ENCODE measurements at regions not wholly inside any gene's neighbourhood (a gene's known extent, or its start where the extent isn't known, plus 50 kb on each side); places are given as distances from the start of the nearest gene placed in this dataset.

GRCh38 chr10:2831509-2831908 is 235.8 kb upstream of the PFKP start:
- H3K36me3 ChIP-seq, result no peaks in the 10 kb centered on the region
- H3K4me1 ChIP-seq, result peaks cover 0 to 14% (median 7%) of the 10 kb centered on the region in 3 donors
- TF ChIP-seq POLR2A (IDR thresholded peaks at IDR 0.05) (no peak), EP300 (IDR thresholded peaks at IDR 0.05) (no peak), CTCF (IDR thresholded peaks at IDR 0.05) (no peak)
- H3K4me3 ChIP-seq, result no peak overlapping the region
- peaks cover 0 to 7% (median 0%) of the 10 kb centered on the region in 3 donors for H3K9me3 ChIP-seq
- WGBS, 2 donors (ENCODE audit: low coverage in 1 of 2), result 79 to 100% methylated on average over 2 to 7 of the region's 7 CpGs
- H3K27ac ChIP-seq, result no peak overlapping the region
- peaks cover 9% of the 10 kb centered on the region for H3K27me3 ChIP-seq
- no peak for ATAC-seq

- H3K4me3 ChIP-seq, result no peak overlapping the region
- no peak overlapping the region for H3K27ac ChIP-seq
- H3K9me3 ChIP-seq, result peaks cover 0 to 7% (median 0%) of the 10 kb centered on the region in 3 donors
- no peak for TF ChIP-seq POLR2A (IDR thresholded peaks at IDR 0.05)
- TF ChIP-seq POLR2AphosphoS5 (IDR thresholded peaks at IDR 0.05), result no peak
- TF ChIP-seq EP300 (IDR thresholded peaks at IDR 0.05), result no peak
- TF ChIP-seq CTCF (IDR thresholded peaks at IDR 0.05), result no peak
- peaks cover 9% of the 10 kb centered on the region for H3K27me3 ChIP-seq
- no peak for ATAC-seq
- no peaks in the 10 kb centered on the region for H3K36me3 ChIP-seq
- WGBS, 2 donors (ENCODE audit: low coverage in 1 of 2), result 78 to 89% methylated on average over 4 to 11 of the region's 14 CpGs
- H3K4me1 ChIP-seq, result peaks cover 0 to 7% (median 0%) of the 10 kb centered on the region in 3 donors
Observed at GRCh38 chr10:2828741-2829140, 238.6 kb upstream of the PFKP start.

GRCh38 chr10:2826675-2827074 is 240.7 kb upstream of the PFKP start:
- H3K4me3 ChIP-seq, result no peak overlapping the region
- H3K9me3 ChIP-seq, result peaks cover 0 to 7% (median 0%) of the 10 kb centered on the region in 3 donors
- no peaks in the 10 kb centered on the region for H3K36me3 ChIP-seq
- 43 to 75% methylated on average over 2 of the region's 2 CpGs for WGBS, 2 donors (ENCODE audit: low coverage in 1 of 2)
- H3K4me1 ChIP-seq, result no peaks in the 10 kb centered on the region
- ATAC-seq, result no peak
- H3K27ac ChIP-seq, result no peak overlapping the region
- TF ChIP-seq EP300 (IDR thresholded peaks at IDR 0.05) (no peak), POLR2A (IDR thresholded peaks at IDR 0.05) (no peak), POLR2AphosphoS5 (IDR thresholded peaks at IDR 0.05) (no peak), CTCF (IDR thresholded peaks at IDR 0.05) (no peak)
- peaks cover 9% of the 10 kb centered on the region for H3K27me3 ChIP-seq

GRCh38 chr10:2825841-2826240 is 241.5 kb upstream of the PFKP start:
- Histone ChIP-seq H3K4me3 (no peak overlapping the region), H3K9me3 (peaks cover 0 to 7% (median 0%) of the 10 kb centered on the region in 3 donors), H3K36me3 (no peaks in the 10 kb centered on the region), H3K27ac (no peak overlapping the region), H3K4me1 (no peaks in the 10 kb centered on the region), H3K27me3 (peaks cover 9% of the 10 kb centered on the region)
- no peak for ATAC-seq
- TF ChIP-seq CTCF (IDR thresholded peaks at IDR 0.05) (no peak), POLR2A (IDR thresholded peaks at IDR 0.05) (no peak), POLR2AphosphoS5 (IDR thresholded peaks at IDR 0.05) (no peak), EP300 (IDR thresholded peaks at IDR 0.05) (no peak)
- 90 to 100% methylated on average over 1 to 4 of the region's 4 CpGs for WGBS, 2 donors (ENCODE audit: low coverage in 1 of 2)

GRCh38 chr10:2817940-2818636 is 249.3 kb upstream of the PFKP start:
- no peaks in the 10 kb centered on the region for H3K27me3 ChIP-seq
- peak; percentile 58 for ATAC-seq
- no peaks in the 10 kb centered on the region for H3K36me3 ChIP-seq
- TF ChIP-seq CTCF (IDR thresholded peaks at IDR 0.05), result no peak
- TF ChIP-seq EP300 (IDR thresholded peaks at IDR 0.05), result no peak
- TF ChIP-seq POLR2AphosphoS5 (IDR thresholded peaks at IDR 0.05), result peak; percentile 42
- no peak for TF ChIP-seq POLR2A (IDR thresholded peaks at IDR 0.05)
- peak overlapping the region in 3 of 4 donors; percentile 0 to 42 (median 7) for H3K27ac ChIP-seq
- 10 to 19% methylated on average over 14 to 17 of the region's 20 CpGs for WGBS, 2 donors (ENCODE audit: low coverage in 1 of 2)
- H3K4me1 ChIP-seq, result peaks cover 0 to 27% (median 0%) of the 10 kb centered on the region in 3 donors
- H3K4me3 ChIP-seq, result no peak overlapping the region
- no peaks in the 10 kb centered on the region for H3K9me3 ChIP-seq
